OCI-LY1 (cell line): ENCODE measurements at regions not wholly inside any gene's neighbourhood (a gene's known extent, or its start where the extent isn't known, plus 50 kb on each side); places are given as distances from the start of the nearest gene placed in this dataset.
A peak's percentile ranks its signal among the peaks of the same experiment; 100 is the strongest.

Experiments used
- CTCF ChIP-seq: fragments of 200-600 bp; sonication (generic), shearing (Covaris generic); IDR thresholded peaks from 2 replicates; pipeline ENCODE4 v1.5.1; 2017; ENCODE audit warnings: mild to moderate bottlenecking, antibody characterized with exemption, low read length, moderate library complexity, mixed read lengths
- EZH2 ChIP-seq: fragments of 200-600 bp; sonication (generic), shearing (Covaris generic); IDR thresholded peaks from 2 replicates; pipeline ENCODE4 v1.8.0; 2017; ENCODE audit warnings: borderline replicate concordance, mixed run types, mild to moderate bottlenecking, antibody characterized with exemption, low read length, moderate library complexity, mixed read lengths

GRCh38 chr10:30751678-30752331 is 122.3 kb upstream of the LYZL2 start:
- TF ChIP-seq CTCF = peak; percentile 98
- TF ChIP-seq EZH2 = no peak
